ENCODE measurements at regions not wholly inside any gene's neighbourhood (a gene's known extent, or its start where the extent isn't known, plus 50 kb on each side); places are given as distances from the start of the nearest gene placed in this dataset.

- TF ChIP-seq CTCF (IDR thresholded peaks at IDR 0.05; ENCODE audit: low read depth, low read length) (no peak), MYC (IDR thresholded peaks at IDR 0.05; ENCODE audit: low read depth, low read length) (no peak), POLR2A (IDR thresholded peaks at IDR 0.05; ENCODE audit: extremely low read depth, insufficient read length) (no peak)
Observed at GRCh38 chr2:11990576-11990975, 244.1 kb downstream of the LPIN1 start.
